Brain microvascular endothelial cell (primary cell): ENCODE measurements at regions not wholly inside any gene's neighbourhood (a gene's known extent, or its start where the extent isn't known, plus 50 kb on each side); places are given as distances from the start of the nearest gene placed in this dataset.

Experiments
- DNase-seq: peaks from one replicate; pipeline ENCODE4 v3.0.0-alpha.2; 2020
- H3K27ac ChIP-seq: fragments of 250-450 bp; sonication (Bioruptor Pico); 2 replicates; pipeline ENCODE4 v1.5.1; 2020; ENCODE audit warnings: mild to moderate bottlenecking, moderate library complexity
- H3K27me3 ChIP-seq: fragments of 250-450 bp; sonication (Bioruptor Pico); replicated peaks from 2 replicates; pipeline ENCODE4 v1.5.1; 2020; ENCODE audit warnings: mild to moderate bottlenecking
- H3K36me3 ChIP-seq: fragments of 250-450 bp; sonication (Bioruptor Pico); replicated peaks from 2 replicates; pipeline ENCODE4 v1.5.1; 2020; ENCODE audit warnings: mild to moderate bottlenecking
- H3K4me3 ChIP-seq: 2 replicates; pipeline ENCODE4 v1.5.1; 2011; ENCODE audit warnings: low read depth, mild to moderate bottlenecking, control low read depth, low read length, moderate library complexity
- CTCF ChIP-seq: IDR thresholded peaks from 2 replicates; pipeline ENCODE4 v1.5.1; 2011; ENCODE audit warnings: low read depth, mild to moderate bottlenecking, moderate library complexity, low read length, control low read depth, inconsistent platforms; ENCODE audit errors: missing control alignments
- in situ Hi-C: cut with HindIII; loops from 2 replicates; pipeline ENCODE4 v1.10.0; 2017; ENCODE audit warnings: low sequenced_read_pairs, low pct_ligation_motif_present

- DNase-seq, result no peak
- in situ Hi-C loops, result no loop called here
- H3K27me3 ChIP-seq, result no peaks in the 10 kb centered on the region
- no peak overlapping the region for H3K4me3 ChIP-seq
- no peak for TF ChIP-seq CTCF
- no peaks in the 10 kb centered on the region for H3K36me3 ChIP-seq
- no peak overlapping the region for H3K27ac ChIP-seq
These were observed 305.4 kb downstream of the BCL11B start for GRCh38 chr14:98966475-98967162.

- no peak overlapping the region for H3K27ac ChIP-seq
- H3K27me3 ChIP-seq, result no peaks in the 10 kb centered on the region
- no peak for DNase-seq
- in situ Hi-C loops, result no loop called here
- no peak overlapping the region for H3K4me3 ChIP-seq
- TF ChIP-seq CTCF, result no peak
- no peaks in the 10 kb centered on the region for H3K36me3 ChIP-seq
These were observed 297.9 kb downstream of the BCL11B start for GRCh38 chr14:98974113-98974512.

GRCh38 chr14:98976271-98976670, 295.7 kb downstream of the BCL11B start:
- TF ChIP-seq CTCF, result no peak

GRCh38 chr14:98977451-98977850, 294.5 kb downstream of the BCL11B start:
- in situ Hi-C loops, result no loop called here

More at GRCh38 chr14:98976271-98976670, 295.7 kb downstream of the BCL11B start:
- Histone ChIP-seq H3K36me3 (no peaks in the 10 kb centered on the region), H3K27ac (no peak overlapping the region), H3K4me3 (no peak overlapping the region), H3K27me3 (no peaks in the 10 kb centered on the region)
- in situ Hi-C loops, result no loop called here
- DNase-seq, result no peak

GRCh38 chr14:98982986-98983385, 289.0 kb downstream of the BCL11B start:
- in situ Hi-C loops, result no loop called here
- Histone ChIP-seq H3K27ac (no peak overlapping the region), H3K4me3 (no peak overlapping the region), H3K27me3 (no peaks in the 10 kb centered on the region), H3K36me3 (no peaks in the 10 kb centered on the region)
- no peak for DNase-seq
- TF ChIP-seq CTCF, result no peak

More at GRCh38 chr14:98977451-98977850, 294.5 kb downstream of the BCL11B start:
- no peak overlapping the region for H3K4me3 ChIP-seq
- H3K27ac ChIP-seq, result no peak overlapping the region
- H3K27me3 ChIP-seq, result no peaks in the 10 kb centered on the region
- TF ChIP-seq CTCF, result no peak
- no peaks in the 10 kb centered on the region for H3K36me3 ChIP-seq
- no peak for DNase-seq
